OCI-M2 (cell line): ENCODE measurements at regions not wholly inside any gene's neighbourhood (a gene's known extent, or its start where the extent isn't known, plus 50 kb on each side); places are given as distances from the start of the nearest gene placed in this dataset.

Source experiments
- DNase-seq: peaks from one replicate; lab custom pipeline; 2025; ENCODE audit not compliant: unreplicated experiment; lab: John Stamatoyannopoulos, UW

DNA sequence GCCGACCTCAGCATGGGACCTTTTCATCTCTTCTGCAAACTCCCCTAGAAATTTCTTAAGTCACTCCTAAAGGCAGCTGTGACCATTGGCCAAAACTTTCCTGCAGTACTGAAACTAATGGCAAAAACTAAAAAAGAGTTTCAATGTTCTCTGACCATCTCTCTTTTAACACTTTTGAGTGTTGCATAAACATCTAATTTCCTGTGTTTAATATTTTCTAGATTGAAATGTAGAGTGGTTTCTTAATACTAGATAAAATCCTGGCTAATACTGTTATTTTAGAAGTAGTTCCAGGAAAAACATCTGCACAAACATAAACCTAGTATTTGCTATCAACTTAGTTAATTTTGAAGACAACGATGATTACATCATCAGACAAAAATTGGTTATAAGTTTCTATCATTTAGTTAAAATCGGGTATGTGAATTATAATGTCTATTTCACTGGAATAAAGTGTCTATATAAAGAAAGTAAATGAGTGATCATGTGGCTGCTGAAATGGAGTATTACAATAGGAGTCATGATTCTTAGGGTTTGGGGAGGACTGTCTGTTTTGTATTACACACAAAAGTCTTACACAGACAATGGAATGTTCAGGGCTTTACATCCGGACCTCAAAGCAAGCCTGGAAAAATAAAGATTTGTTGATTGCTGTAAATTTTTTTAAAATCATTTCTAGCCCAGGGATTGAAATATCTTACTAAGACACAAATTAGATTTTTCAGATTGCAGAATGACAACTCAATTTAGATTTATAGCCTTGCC is 1323.4 kb downstream of the C4orf33 start:
- no peak for DNase-seq

DNA sequence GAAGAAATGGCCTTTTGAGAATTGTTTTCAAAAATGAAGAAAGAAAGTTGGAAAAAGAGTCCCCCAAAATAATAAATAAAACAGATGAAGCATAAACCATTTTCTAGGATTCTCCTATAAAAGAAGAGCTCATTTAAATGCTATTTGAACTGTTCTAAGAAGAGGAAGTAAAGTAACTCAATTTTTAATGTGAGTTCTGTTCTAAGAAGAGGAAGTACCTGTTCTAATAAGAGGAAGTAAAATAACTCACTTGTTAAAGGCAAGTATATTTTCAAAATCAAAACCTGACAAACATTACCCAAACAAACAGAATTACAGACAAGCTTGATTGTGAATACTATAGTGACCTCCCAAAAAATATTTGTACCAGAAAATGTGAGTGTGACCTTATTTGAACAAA is 1326.3 kb downstream of the C4orf33 start:
- DNase-seq, result no peak

DNA sequence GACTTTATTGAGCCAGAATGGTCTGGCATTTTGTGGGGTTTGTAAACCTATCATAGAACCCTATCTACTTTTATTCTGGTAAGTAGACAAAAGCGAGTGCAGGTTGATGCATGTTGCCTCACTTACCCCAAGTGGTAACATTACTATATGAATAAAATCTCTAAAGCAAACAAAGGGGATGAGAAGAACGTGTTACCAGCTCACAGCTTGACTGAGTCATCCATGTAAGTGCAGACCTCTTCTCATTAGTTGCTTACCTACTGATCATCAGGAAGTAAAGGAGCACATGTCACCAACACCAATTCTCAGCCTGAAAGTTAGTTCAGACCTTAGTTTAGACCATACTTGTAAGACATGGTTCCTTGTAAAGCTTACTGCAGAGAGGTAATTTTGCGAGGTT is 1328.3 kb downstream of the C4orf33 start:
- DNase-seq, result no peak

DNA sequence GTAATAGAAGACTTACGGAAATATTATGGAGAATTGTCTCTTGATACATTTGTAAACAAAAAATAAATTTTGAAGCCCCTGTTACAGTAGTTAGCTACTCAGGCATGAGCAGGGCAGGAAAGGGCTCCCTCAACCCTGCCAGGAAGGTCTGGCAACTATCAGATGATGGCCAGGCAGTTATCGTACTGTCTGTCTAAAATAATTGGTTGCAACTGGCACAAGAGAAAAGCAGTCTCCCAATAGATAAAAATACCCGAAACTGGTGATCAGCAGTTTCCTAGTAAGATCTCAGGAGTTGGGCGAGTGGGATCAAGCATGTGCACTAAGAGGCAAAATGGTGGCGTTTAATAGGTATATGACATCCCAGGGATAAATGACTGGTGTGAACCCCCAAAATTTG is 1336.3 kb downstream of the C4orf33 start:
- no peak for DNase-seq

DNA sequence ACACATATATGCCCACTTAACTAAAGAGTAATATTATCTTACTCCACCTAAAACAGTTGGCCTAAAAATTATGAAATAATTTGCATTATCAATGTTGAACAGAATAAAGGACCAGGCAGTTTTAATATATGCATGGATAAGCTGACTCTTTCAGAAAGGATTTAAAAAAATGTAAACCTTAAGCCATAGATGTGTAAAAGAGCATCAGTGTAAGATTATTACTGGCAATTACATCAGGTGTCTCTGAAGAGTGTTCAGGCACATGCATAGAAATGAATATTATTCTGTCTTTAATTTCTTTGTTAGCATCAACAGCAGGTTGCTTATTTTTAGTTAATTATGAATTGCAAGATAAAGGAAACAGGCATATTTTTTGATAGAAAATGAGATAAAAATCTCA is 1353.8 kb downstream of the C4orf33 start:
- DNase-seq, result no peak

DNA sequence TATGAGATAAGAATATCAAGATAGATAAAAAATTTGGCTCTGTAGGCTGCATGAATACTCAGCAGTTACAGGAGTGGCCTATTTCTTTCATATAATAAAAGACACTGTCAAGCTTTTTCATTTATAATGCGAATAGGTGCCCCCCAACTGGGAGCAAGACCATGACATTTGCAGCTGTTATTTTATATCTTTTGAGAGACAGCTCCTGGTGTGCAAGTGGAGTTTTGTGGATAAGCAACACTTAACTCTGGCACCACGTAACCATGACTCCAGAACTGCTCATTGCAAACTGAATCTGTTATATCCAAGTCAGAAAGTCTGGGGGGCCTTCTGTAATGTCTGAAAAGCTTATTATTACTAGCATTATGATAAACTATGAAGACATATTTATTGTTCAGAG is 1372.4 kb downstream of the C4orf33 start:
- no peak for DNase-seq

DNA sequence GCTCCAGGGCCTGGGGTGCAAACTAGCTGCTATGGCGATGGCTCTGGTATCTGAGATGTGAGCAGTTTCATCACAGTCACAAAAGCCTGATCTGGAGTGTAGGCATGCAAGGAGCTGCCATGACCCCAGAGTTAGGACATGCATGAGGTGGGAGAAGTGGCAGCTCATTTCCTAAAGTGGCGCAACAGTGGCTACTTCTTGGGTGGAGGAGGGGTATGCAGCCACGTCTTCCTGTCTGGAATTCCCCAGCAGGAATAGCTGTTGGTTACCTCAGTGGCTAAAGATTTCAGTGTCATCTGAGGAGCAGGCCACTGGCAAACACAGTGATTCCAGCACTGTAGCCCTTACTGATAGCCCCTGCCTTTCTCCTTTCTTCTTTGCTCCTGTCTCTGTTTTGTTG is 1382.5 kb downstream of the C4orf33 start:
- no peak for DNase-seq

DNA sequence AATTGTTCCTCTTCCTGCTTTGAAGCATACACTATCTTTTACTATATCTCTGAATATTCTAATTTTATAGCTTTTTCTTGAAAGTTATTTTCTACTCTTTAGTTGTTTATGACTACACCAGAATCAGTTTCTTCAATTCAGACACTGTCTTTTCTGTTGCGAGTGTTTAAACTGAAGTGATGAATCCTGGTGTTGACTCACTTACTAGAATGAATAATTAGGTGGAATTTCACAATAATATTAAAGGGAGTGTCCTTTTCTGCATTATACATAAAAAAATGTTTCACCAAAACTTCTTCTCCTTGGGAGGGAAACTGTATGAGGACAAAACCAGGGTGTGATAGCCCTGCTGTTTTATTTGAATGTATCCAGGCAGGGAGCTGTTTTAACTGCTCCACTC is 1383.1 kb downstream of the C4orf33 start:
- DNase-seq, result no peak

DNA sequence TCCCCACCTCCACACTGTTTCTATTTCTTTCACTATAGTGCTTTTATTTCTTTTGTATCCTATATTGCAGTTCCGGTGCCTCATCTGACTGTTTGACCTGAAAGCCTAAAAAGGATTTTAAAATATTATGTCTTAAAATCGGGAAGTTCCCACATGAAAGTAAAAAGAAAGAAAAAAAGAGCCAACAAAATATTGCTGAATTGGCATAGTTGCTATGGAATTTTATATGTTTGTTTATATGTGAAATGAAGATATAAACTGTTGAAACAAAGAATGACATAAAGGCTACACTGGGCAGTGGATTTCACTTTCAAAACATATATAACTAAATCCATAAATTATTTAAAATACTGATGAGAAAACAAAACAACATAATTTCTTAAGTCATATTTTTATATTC is 1383.7 kb downstream of the C4orf33 start:
- DNase-seq, result no peak

DNA sequence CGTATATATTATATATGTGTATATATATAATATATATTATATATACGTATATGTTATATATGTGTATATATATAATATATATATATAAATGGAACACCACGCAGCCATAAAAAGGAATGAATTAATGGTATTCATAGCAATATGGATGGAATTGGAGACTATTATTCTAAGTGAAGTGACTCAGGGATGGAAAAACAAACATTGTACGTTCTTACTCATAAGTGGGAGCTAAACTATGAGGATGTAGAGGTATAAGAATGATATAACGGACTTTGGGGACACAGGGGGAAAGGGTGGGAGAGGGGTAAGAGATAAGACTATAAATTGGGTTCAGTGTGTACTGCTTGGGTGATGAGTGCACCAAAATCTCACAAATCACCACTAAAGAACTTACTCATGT is 1388.9 kb downstream of the C4orf33 start:
- no peak for DNase-seq

DNA sequence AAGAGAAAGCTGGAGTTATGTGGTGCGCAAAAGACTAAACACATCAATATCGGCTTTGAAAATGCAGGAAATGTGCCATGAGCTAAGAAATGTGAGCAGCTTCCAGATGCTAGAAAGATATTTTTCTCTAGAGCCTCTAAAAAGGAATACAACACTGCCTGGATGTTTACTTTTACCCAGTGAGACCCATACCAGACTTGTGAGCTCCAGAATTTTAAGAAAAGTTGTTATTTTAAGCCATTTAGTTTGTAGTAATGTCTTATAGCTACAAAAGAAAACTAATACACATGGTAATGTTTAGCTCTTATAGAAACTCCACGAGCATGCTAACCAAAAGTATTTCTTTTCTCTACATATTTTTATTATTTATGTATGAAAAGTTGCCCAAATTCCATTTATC is 1389.4 kb downstream of the C4orf33 start:
- no peak for DNase-seq

DNA sequence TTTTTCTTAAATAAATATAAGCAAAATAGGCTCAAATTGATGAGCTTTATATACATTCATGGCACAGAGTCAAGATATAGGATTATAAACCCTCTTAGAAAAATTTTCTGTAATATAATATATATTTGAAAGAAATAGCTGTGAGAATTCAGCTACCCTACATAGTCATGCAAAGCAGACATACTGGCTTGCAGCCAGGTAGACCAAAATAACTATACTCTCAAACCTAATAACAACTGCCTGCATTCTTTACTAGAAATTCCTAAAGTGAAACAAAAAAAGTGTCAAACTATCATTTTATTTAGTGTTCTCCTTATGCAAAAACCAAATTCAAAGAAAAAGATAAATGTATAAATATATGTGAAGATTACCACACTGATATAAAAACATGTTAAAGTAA is 1390.2 kb downstream of the C4orf33 start:
- DNase-seq, result no peak

DNA sequence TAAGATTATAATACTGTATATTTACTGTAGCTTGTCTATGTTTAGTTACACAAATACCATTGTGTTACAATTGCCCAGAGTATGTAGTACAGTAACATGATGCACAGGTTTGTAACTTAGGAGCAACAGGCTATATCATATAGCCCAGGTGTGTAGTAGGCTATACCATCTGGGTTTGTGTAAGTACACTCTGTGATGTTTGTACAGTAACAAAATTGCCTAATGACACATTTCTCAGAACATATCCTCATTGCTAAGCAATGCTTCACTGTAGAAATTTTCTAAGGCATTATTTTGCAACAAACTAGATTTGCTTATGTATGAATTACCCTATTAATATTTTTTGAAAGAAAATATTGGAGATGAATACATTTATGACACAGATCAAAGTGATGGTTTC is 1390.9 kb downstream of the C4orf33 start:
- no peak for DNase-seq

DNA sequence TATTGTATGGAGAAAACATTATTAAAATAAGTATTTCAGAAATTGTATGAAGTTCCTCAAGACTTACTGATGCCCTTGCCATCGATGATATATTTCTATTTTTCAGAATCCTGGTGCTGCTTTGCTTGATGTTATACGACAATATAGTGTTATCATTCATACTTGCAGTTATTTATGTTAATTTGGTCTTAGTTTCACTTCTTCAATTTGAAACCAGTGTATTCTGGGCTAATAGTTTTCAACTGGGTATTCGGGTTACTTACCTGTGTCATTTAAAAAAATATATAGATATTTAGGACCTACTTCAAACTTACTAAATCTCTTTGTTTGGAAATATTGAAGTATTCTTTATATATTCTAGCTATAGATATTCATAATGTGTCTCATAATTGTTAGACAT is 1414.7 kb downstream of the C4orf33 start:
- no peak for DNase-seq

DNA sequence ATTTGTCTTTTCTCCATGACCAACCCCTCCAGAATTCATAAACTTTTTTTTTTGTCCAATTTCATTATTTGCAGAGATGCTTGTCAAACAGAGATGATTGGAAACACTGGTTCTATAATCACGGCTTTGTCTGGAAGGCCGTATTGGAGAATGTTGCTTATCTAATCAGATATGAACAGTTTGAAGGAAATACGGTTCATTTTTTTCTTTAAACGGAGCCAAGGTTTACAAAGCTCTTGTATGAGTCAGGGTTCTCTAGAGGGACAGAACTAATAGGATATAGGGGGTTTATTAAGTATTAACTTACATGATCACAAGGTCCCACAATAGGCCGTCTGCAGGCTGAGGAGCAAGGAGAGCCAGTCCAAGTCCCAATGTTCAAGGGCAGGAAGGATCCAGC is 1415.8 kb downstream of the C4orf33 start:
- no peak for DNase-seq

DNA sequence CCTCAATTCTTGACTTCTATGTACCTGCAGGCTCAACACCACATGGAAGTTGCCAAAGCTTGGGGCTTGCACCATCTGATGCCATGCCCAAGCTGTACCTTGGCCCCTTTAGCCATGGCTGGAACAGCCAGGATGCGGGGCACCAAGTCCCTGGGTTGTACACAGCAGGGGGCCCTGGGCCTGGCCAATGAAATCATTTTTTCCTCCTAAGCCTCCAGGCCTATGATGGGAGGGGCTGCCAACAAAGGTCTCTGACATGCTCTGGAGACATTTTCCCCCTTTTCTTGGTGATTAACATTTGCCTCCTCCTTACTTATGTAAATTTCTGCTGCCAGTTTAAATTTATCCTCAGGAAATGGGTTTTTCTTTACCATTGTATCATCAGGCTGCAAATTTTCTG is 1428.1 kb downstream of the C4orf33 start:
- no peak for DNase-seq

DNA sequence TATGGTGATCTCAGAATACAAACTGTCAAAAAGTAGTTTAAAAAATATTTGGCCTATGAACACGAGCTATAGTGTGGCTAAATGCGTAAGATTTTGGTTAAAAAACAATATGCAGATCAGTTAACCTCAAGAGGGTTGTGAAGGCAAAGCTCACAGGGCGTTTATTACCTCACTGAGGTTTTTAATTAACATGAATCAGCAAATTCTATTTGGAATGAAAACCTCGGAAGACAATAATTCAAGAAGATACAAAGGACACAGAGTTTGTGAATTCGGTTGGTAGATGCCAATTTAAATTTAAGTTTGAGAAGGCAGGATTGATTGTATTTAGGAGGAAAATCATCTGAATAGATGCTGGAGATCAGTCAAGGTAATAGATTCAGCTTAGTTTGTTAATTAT is 1434.6 kb downstream of the C4orf33 start:
- no peak for DNase-seq

DNA sequence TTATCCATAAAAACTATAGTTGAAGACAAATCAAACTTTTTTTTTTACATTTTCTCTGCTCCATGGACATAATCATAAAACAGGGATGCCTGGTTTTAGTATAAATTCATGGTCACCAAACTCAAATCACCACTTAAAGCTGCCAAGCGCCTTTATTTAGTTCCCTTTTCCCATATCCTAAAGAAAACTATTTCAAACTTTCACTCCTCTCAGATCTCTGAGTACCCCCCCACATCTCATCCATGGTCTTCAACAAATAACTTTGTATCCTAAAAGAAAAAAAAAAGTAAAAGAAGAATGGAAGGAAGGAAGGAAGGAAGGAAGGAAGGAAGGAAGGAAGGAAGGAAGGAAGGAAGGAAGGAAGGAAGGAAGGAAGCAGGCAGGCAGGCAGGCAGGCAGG is 1438.7 kb downstream of the C4orf33 start:
- DNase-seq, result no peak

DNA sequence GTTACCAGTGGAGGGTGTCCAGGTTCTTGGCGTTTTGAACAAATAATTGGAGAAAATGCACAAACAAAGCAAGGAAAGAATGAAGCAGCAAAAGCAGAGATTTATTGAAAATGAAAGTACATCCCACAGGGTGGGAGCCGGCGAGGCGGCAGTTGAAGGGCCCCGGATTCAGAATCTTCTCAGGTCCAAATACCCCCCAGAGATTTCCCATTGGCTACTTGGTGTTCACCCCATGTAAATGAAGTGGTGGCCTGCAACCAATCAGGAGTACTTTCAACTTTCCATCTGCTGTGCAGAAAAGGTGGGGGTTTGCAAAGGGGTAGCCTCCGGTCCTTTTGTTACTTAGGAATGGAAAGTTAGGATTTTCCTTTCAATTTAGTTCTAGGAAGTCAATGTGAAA is 1447.0 kb downstream of the C4orf33 start:
- no peak for DNase-seq

DNA sequence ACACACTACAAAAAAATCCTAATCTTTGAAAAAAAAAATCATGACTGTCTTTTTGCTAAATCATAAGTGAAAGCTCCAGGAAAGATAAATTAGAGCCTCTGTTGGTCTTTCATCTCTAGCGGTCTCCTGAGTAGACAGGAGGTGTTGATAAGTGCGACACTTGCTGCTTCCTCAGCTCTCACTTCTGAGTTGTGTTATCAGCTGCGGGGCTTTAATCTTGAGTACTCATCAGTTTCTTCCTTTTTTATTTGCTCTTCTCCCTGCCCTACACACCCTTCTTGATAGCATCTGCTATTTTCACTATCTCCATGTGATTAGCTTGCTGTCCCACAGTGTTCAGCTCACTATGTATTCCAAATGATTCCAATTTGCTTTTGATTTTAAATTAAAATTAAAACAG is 1449.2 kb downstream of the C4orf33 start:
- DNase-seq, result no peak

DNA sequence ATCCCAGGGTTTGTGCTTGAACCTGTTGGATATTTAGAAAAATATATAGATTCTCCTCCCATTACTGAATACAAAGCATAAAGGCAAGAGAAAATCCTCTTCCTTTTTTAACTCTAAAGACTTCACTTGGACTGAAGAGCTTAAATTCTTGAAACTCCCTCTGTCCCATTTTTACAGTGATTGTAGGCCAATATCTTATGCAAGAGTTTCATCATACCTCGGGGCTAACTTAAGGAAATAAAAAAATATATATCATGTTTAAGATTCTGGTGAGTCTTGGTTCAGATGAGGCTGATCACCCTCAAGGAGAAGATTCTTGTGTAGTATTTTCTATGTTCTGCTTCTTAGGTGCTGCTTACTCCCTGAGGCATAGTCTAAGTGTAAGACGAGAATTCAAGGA is 1449.6 kb downstream of the C4orf33 start:
- no peak for DNase-seq

DNA sequence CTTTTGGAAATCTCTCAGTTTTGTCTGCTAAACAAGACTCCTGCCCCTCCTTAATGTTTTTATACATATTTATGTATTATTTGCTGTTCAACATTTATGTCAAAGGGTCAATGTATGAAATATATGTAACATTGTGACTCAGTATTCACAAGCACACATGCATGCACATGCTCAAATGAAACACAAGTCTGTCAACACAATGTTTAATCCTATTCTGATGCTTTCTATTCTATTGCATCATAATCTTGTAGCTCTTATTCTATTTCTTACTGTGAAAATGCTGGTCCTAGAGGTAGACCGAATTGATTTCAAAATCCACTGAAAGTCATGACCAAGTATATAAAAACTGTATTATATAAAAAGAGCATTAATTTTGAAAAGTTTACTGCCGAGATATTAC is 1463.3 kb downstream of the C4orf33 start:
- no peak for DNase-seq

DNA sequence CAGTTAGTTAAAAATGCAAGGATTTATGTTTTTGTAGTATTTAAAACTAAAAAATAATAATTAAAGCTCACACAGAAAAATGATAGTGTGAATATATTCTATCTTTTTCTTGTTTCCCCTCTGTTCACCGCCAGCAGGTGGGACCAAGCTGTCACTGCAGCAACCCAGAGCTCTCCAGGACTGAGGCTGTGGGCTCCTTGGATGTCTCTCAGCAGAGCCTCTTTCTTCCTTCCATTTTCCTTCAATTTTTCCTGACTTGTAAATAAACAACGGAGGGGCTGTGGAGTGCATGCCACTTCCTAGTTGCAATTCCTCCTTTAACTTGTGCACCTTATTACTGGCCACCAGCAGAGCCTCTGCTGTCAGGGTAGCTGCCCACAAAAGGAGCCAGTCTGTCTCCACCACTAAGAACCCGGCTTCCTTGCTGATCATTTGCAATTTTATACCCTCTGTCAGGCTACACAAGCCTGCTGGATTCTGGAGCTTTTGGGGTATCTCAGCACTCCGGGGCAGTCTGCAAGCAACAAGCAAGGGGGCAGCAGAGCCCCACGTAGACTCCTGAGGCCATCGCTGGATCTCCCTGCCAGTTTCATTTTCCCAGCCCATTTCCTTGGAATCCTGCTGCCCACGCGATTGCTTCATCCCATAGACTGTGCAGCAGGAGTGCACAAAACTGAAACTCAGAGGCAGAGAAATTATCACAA is 1467.4 kb downstream of the C4orf33 start:
- DNase-seq, result no peak
